ENCODE measurements at regions not wholly inside any gene's neighbourhood (a gene's known extent, or its start where the extent isn't known, plus 50 kb on each side); places are given as distances from the start of the nearest gene placed in this dataset.

GRCh38 chr11:81979448-81979847, 754.2 kb downstream of the FAM181B start:
- ChIA-PET CTCF (ENCODE audit: unreplicated experiment) (no interaction called here), POLR2A (no interaction called here)
- TF ChIP-seq, protein P1, sequence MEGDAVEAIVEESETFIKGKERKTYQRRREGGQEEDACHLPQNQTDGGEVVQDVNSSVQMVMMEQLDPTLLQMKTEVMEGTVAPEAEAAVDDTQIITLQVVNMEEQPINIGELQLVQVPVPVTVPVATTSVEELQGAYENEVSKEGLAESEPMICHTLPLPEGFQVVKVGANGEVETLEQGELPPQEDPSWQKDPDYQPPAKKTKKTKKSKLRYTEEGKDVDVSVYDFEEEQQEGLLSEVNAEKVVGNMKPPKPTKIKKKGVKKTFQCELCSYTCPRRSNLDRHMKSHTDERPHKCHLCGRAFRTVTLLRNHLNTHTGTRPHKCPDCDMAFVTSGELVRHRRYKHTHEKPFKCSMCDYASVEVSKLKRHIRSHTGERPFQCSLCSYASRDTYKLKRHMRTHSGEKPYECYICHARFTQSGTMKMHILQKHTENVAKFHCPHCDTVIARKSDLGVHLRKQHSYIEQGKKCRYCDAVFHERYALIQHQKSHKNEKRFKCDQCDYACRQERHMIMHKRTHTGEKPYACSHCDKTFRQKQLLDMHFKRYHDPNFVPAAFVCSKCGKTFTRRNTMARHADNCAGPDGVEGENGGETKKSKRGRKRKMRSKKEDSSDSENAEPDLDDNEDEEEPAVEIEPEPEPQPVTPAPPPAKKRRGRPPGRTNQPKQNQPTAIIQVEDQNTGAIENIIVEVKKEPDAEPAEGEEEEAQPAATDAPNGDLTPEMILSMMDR (conservative IDR thresholded peaks at IDR 0.05; ENCODE audit: low read length), result no peak
- no peak for TF ChIP-seq EZH2phosphoT487 (IDR thresholded peaks at IDR 0.05; ENCODE audit: borderline replicate concordance, low read depth, low read length)

DNA sequence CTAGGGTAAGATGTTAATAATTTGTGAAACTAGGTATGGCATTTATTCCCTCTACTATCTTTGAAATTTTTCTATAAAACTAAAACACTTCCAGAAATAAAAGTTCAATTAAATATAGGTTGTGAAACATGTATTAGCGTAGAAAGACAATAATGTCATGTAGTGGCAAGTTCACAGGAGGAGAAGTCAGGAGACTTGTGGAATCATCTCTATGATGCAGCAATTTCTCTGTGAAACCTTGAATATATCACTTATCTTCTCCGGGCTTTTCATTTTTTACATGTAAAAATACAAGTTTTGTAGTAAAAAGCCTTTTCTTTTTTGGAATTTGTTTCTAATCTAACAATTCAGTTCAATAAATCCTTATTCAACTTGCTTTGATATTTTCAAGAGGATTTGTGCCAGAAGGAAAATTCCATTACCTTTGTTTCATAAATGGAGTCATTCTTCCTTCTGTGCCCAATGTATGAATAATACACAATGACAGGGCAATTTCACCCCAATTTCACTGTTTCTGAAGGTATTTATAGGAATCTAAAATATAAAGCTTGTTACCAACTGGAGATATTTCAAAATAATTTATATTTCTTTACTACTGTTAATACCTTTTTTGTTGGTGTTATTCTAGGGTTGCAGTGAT, 758.3 kb downstream of the FAM181B start:
- Histone ChIP-seq H3K27ac (ENCODE audit: low read depth, low read length, poor library complexity, severe bottlenecking) (no peak overlapping the region), H3K9me3 (ENCODE audit: low read length) (no peaks in the 10 kb centered on the region), H4K20me1 (ENCODE audit: insufficient read depth, low read length) (no peaks in the 10 kb centered on the region), H3K4me3 (ENCODE audit: low read depth, low read length, poor library complexity, severe bottlenecking) (no peak overlapping the region), H3K4me2 (ENCODE audit: low read length) (no peak overlapping the region), H3K9me2 (ENCODE audit: insufficient read depth, low read length) (no peaks in the 10 kb centered on the region), H2AFZ (ENCODE audit: low read length) (no peak overlapping the region), H3K36me3 (ENCODE audit: insufficient read depth, low read length) (no peaks in the 10 kb centered on the region), H3K4me1 (ENCODE audit: insufficient read depth, low read length, poor library complexity, severe bottlenecking) (no peaks in the 10 kb centered on the region), H3K79me2 (ENCODE audit: insufficient read depth, low read depth, low read length) (no peaks in the 10 kb centered on the region)
- no TSS peak for BruUV-seq (replicated peaks)
- CTCF ChIA-PET (ENCODE audit: unreplicated experiment), result no interaction called here
- no peak for DNase-seq (ENCODE audit: low spot score)
- POLR2A ChIA-PET, result no interaction called here
- intact Hi-C loops (cut with micrococcal nuclease; ENCODE audit: unreplicated experiment), result no loop called here
- TF ChIP-seq, protein P1 (conservative IDR thresholded peaks at IDR 0.05; ENCODE audit: low read length), result no peak
- no peak for TF ChIP-seq EZH2phosphoT487 (IDR thresholded peaks at IDR 0.05; ENCODE audit: borderline replicate concordance, low read depth, low read length)

More at GRCh38 chr11:81979448-81979847, 754.2 kb downstream of the FAM181B start:
- Histone ChIP-seq H3K36me3 (ENCODE audit: insufficient read depth, low read length) (no peaks in the 10 kb centered on the region), H3K9me3 (ENCODE audit: low read length) (no peaks in the 10 kb centered on the region), H3K27ac (ENCODE audit: low read depth, low read length, poor library complexity, severe bottlenecking) (no peak overlapping the region), H2AFZ (ENCODE audit: low read length) (no peak overlapping the region), H3K79me2 (ENCODE audit: insufficient read depth, low read depth, low read length) (no peaks in the 10 kb centered on the region), H3K9me2 (ENCODE audit: insufficient read depth, low read length) (no peaks in the 10 kb centered on the region), H4K20me1 (ENCODE audit: insufficient read depth, low read length) (no peaks in the 10 kb centered on the region), H3K4me2 (ENCODE audit: low read length) (no peak overlapping the region), H3K4me3 (ENCODE audit: low read depth, low read length, poor library complexity, severe bottlenecking) (no peak overlapping the region), H3K4me1 (ENCODE audit: insufficient read depth, low read length, poor library complexity, severe bottlenecking) (no peaks in the 10 kb centered on the region)
- DNase-seq (ENCODE audit: low spot score), result no peak
- intact Hi-C loops (cut with micrococcal nuclease; ENCODE audit: unreplicated experiment), result no loop called here
- BruUV-seq (replicated peaks), result no TSS peak

GRCh38 chr11:81970886-81971285, 762.8 kb downstream of the FAM181B start:
- no TSS peak for BruUV-seq (replicated peaks)
- no peak overlapping the region for H2AFZ ChIP-seq (ENCODE audit: low read length)
- no peaks in the 10 kb centered on the region for H3K36me3 ChIP-seq (ENCODE audit: insufficient read depth, low read length)
- CTCF ChIA-PET (ENCODE audit: unreplicated experiment), result no interaction called here
- TF ChIP-seq, protein P1 (conservative IDR thresholded peaks at IDR 0.05; ENCODE audit: low read length), result no peak
- no peak for TF ChIP-seq EZH2phosphoT487 (IDR thresholded peaks at IDR 0.05; ENCODE audit: borderline replicate concordance, low read depth, low read length)
- H4K20me1 ChIP-seq (ENCODE audit: insufficient read depth, low read length), result no peaks in the 10 kb centered on the region
- no peaks in the 10 kb centered on the region for H3K9me3 ChIP-seq (ENCODE audit: low read length)
- no peak for DNase-seq (ENCODE audit: low spot score)
- POLR2A ChIA-PET, result interaction anchor here (0.7 to 0.8 kb wide), 2 partner anchors 193 to 305 kb away, joined by 3 read pairs; no protein-coding TSS in a partner anchor
- H3K9me2 ChIP-seq (ENCODE audit: insufficient read depth, low read length), result no peaks in the 10 kb centered on the region
- no peak overlapping the region for H3K4me3 ChIP-seq (ENCODE audit: low read depth, low read length, poor library complexity, severe bottlenecking)
- no peaks in the 10 kb centered on the region for H3K4me1 ChIP-seq (ENCODE audit: insufficient read depth, low read length, poor library complexity, severe bottlenecking)
- intact Hi-C loops (cut with micrococcal nuclease; ENCODE audit: unreplicated experiment), result no loop called here
- no peaks in the 10 kb centered on the region for H3K79me2 ChIP-seq (ENCODE audit: insufficient read depth, low read depth, low read length)
- no peak overlapping the region for H3K27ac ChIP-seq (ENCODE audit: low read depth, low read length, poor library complexity, severe bottlenecking)
- H3K4me2 ChIP-seq (ENCODE audit: low read length), result no peak overlapping the region
